ENCODE measurements at regions not wholly inside any gene's neighbourhood (a gene's known extent, or its start where the extent isn't known, plus 50 kb on each side); places are given as distances from the start of the nearest gene placed in this dataset.

GRCh38 chrX:69015156-69015555 is 150.1 kb downstream of the PJA1 start:
- TF ChIP-seq CTCF (IDR thresholded peaks at IDR 0.05; ENCODE audit: insufficient read depth, low read length, poor library complexity, severe bottlenecking) = no peak

GRCh38 chrX:69014200-69014599 is 151.1 kb downstream of the PJA1 start:
- no peak for TF ChIP-seq CTCF (IDR thresholded peaks at IDR 0.05; ENCODE audit: insufficient read depth, low read length, poor library complexity, severe bottlenecking)
- no peaks in the 10 kb centered on the region; the same call in none of the 2 replicates for H3K27me3 ChIP-seq (replicated peaks; ENCODE audit: control insufficient read depth, insufficient read depth, low read length)
- no peaks in the 10 kb centered on the region for H3K36me3 ChIP-seq (ENCODE audit: control insufficient read depth, insufficient read depth, low read length)
- H3K4me3 ChIP-seq (replicated peaks; ENCODE audit: low read depth, low read length) = no peak overlapping the region
- DNase-seq (ENCODE audit: extremely low read depth, insufficient read length) = no peak

More at GRCh38 chrX:69015156-69015555, 150.1 kb downstream of the PJA1 start:
- no peaks in the 10 kb centered on the region; the same call in none of the 2 replicates for H3K27me3 ChIP-seq (replicated peaks; ENCODE audit: control insufficient read depth, insufficient read depth, low read length)
- H3K36me3 ChIP-seq (ENCODE audit: control insufficient read depth, insufficient read depth, low read length) = no peaks in the 10 kb centered on the region
- no peak for DNase-seq (ENCODE audit: extremely low read depth, insufficient read length)
- no peak overlapping the region for H3K4me3 ChIP-seq (replicated peaks; ENCODE audit: low read depth, low read length)

- H3K36me3 ChIP-seq (ENCODE audit: control insufficient read depth, insufficient read depth, low read length) = no peaks in the 10 kb centered on the region
- H3K27me3 ChIP-seq (replicated peaks; ENCODE audit: control insufficient read depth, insufficient read depth, low read length) = no peaks in the 10 kb centered on the region; the same call in 1 of the 2 replicates
- no peak for DNase-seq (ENCODE audit: extremely low read depth, insufficient read length)
- TF ChIP-seq CTCF (IDR thresholded peaks at IDR 0.05; ENCODE audit: insufficient read depth, low read length, poor library complexity, severe bottlenecking) = no peak
- H3K4me3 ChIP-seq (replicated peaks; ENCODE audit: low read depth, low read length) = no peak overlapping the region
These were observed 154.9 kb downstream of the PJA1 start for GRCh38 chrX:69010339-69010738.

GRCh38 chrX:69000877-69001276 is 164.4 kb downstream of the PJA1 start:
- DNase-seq (ENCODE audit: extremely low read depth, insufficient read length) = no peak
- no peaks in the 10 kb centered on the region for H3K27me3 ChIP-seq (replicated peaks; ENCODE audit: control insufficient read depth, insufficient read depth, low read length)
- no peak for TF ChIP-seq CTCF (IDR thresholded peaks at IDR 0.05; ENCODE audit: insufficient read depth, low read length, poor library complexity, severe bottlenecking)
- no peak overlapping the region for H3K4me3 ChIP-seq (replicated peaks; ENCODE audit: low read depth, low read length)
- no peaks in the 10 kb centered on the region for H3K36me3 ChIP-seq (ENCODE audit: control insufficient read depth, insufficient read depth, low read length)

GRCh38 chrX:68999931-69000330 is 165.3 kb downstream of the PJA1 start:
- DNase-seq (ENCODE audit: extremely low read depth, insufficient read length) = no peak
- no peaks in the 10 kb centered on the region for H3K36me3 ChIP-seq (ENCODE audit: control insufficient read depth, insufficient read depth, low read length)
- no peaks in the 10 kb centered on the region for H3K27me3 ChIP-seq (replicated peaks; ENCODE audit: control insufficient read depth, insufficient read depth, low read length)
- TF ChIP-seq CTCF (IDR thresholded peaks at IDR 0.05; ENCODE audit: insufficient read depth, low read length, poor library complexity, severe bottlenecking) = no peak
- H3K4me3 ChIP-seq (replicated peaks; ENCODE audit: low read depth, low read length) = no peak overlapping the region

- Histone ChIP-seq H3K36me3 (ENCODE audit: control insufficient read depth, insufficient read depth, low read length) (no peaks in the 10 kb centered on the region), H3K4me3 (replicated peaks; ENCODE audit: low read depth, low read length) (no peak overlapping the region), H3K27me3 (replicated peaks; ENCODE audit: control insufficient read depth, insufficient read depth, low read length) (no peaks in the 10 kb centered on the region; the same call in 1 of the 2 replicates)
- no peak for DNase-seq (ENCODE audit: extremely low read depth, insufficient read length)
- TF ChIP-seq CTCF (IDR thresholded peaks at IDR 0.05; ENCODE audit: insufficient read depth, low read length, poor library complexity, severe bottlenecking) = no peak
These were observed 165.9 kb downstream of the PJA1 start for GRCh38 chrX:68999356-68999755.

All from GM06990 (cell line).